EL (cell line): ENCODE measurements at regions not wholly inside any gene's neighbourhood (a gene's known extent, or its start where the extent isn't known, plus 50 kb on each side); places are given as distances from the start of the nearest gene placed in this dataset.
A peak's percentile ranks its signal among the peaks of the same experiment; 100 is the strongest.
"Not testable (repeated sequence)": the region's sequence is repeated elsewhere in the genome, so short reads cannot be mapped to it uniquely, and the experiment has no call there.

Source experiments
- DNase-seq: peaks from one replicate; pipeline ENCODE4 v3.0.0-alpha.2; 2016

GRCh38 chr6:22126910-22127309 lies 169.9 kb downstream of the PRL start:
- no peak for DNase-seq

GRCh38 chr6:22129751-22130150 lies 167.1 kb downstream of the PRL start:
- no peak for DNase-seq

- no peak for DNase-seq
Measured at GRCh38 chr6:22132656-22133055, 164.2 kb downstream of the PRL start.

GRCh38 chr6:22133357-22133756 lies 163.5 kb downstream of the PRL start:
- DNase-seq = no peak

- no peak for DNase-seq
Measured at GRCh38 chr6:22134308-22134707, 162.5 kb downstream of the PRL start.

- no peak for DNase-seq
Measured at GRCh38 chr6:22135395-22135794, 161.4 kb downstream of the PRL start.

GRCh38 chr6:22140736-22141135 lies 156.1 kb downstream of the PRL start:
- DNase-seq = not testable (repeated sequence)

- no peak for DNase-seq
Measured at GRCh38 chr6:22141241-22141745, 155.5 kb downstream of the PRL start.

- DNase-seq = no peak
Measured at GRCh38 chr6:22142856-22143255, 154.0 kb downstream of the PRL start.

- DNase-seq = no peak
Measured at GRCh38 chr6:22145376-22145775, 151.5 kb downstream of the PRL start.

GRCh38 chr6:22145823-22146677 lies 150.8 kb downstream of the PRL start:
- DNase-seq = peak; percentile 57

- no peak for DNase-seq
Measured at GRCh38 chr6:22146678-22146930, 150.2 kb downstream of the PRL start.

- peak; percentile 32 for DNase-seq
Measured at GRCh38 chr6:22146931-22147701, 149.7 kb downstream of the PRL start.

- DNase-seq = peak; percentile 76
Measured at GRCh38 chr6:22147921-22148776, 148.7 kb downstream of the PRL start.

GRCh38 chr6:22149096-22149495 lies 147.7 kb downstream of the PRL start:
- no peak for DNase-seq

GRCh38 chr6:22149501-22150367 lies 147.1 kb downstream of the PRL start:
- no peak for DNase-seq

GRCh38 chr6:22150368-22151035 lies 146.3 kb downstream of the PRL start:
- DNase-seq = no peak

GRCh38 chr6:22151892-22152291 lies 144.9 kb downstream of the PRL start:
- DNase-seq = no peak

- DNase-seq = no peak
Measured at GRCh38 chr6:22152841-22153240, 144.0 kb downstream of the PRL start.

- no peak for DNase-seq
Measured at GRCh38 chr6:22153384-22154158, 143.3 kb downstream of the PRL start.

- no peak for DNase-seq
Measured at GRCh38 chr6:22155551-22155950, 141.3 kb downstream of the PRL start.
